Activated naive CD8-positive, alpha-beta T cell treated with anti-CD3 and anti-CD28 coated beads, Interleukin-2, amount 50 U/mL, for 24 hours (primary cell): ENCODE measurements at regions not wholly inside any gene's neighbourhood (a gene's known extent, or its start where the extent isn't known, plus 50 kb on each side); places are given as distances from the start of the nearest gene placed in this dataset.

Experiments used
- ATAC-seq: fragments of 150-1000 bp; cut with Tn5 transposase; one replicate; pipeline ENCODE4 v1.10.0; 2021
- DNase-seq: peaks from one replicate; pipeline ENCODE4 v3.0.0; 2021
- H3K27ac Mint-ChIP-seq: one replicate; pipeline ENCODE4 v1.8.0; 2021; ENCODE audit warnings: mild to moderate bottlenecking, mixed read lengths
- H3K27me3 Mint-ChIP-seq: one replicate; pipeline ENCODE4 v1.8.0; 2021; ENCODE audit warnings: mixed read lengths
- H3K36me3 Mint-ChIP-seq: one replicate; pipeline ENCODE4 v1.8.0; 2021; ENCODE audit warnings: low read depth, mixed read lengths
- H3K4me1 Mint-ChIP-seq: one replicate; pipeline ENCODE4 v1.8.0; 2021; ENCODE audit warnings: mixed read lengths
- H3K4me3 Mint-ChIP-seq: one replicate; pipeline ENCODE4 v1.8.0; 2021; ENCODE audit warnings: mild to moderate bottlenecking, moderate library complexity, mixed read lengths
- H3K9me3 Mint-ChIP-seq: one replicate; pipeline ENCODE4 v1.8.0; 2021; ENCODE audit warnings: mixed read lengths

DNA sequence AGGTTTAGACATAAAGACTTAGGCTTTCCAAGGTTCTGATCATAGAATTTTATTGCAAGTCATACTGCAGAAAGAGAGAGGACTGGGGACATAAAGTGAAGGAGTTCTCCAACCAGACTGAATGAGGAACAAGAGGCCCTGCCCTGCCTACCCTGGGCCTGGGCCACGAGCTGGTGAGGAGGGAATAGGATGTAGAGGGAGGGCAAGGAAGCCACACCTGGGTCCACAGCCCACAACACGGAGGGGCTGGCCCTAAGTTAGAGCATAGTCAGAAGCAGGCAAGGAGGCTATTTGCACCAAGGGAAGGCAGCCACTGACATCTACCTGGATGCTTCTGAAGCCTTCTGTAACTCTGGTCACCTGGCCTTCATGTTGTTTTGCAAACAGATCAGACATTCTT lies 82.2 kb upstream of the CXCL12 start:
- ATAC-seq (no peak), DNase-seq (no peak)
- Mint-ChIP-seq H3K4me1 (no peaks in the 10 kb centered on the region), H3K27me3 (peaks cover 6% of the 10 kb centered on the region), H3K4me3 (no peak overlapping the region), H3K9me3 (no peaks in the 10 kb centered on the region), H3K27ac (no peak overlapping the region), H3K36me3 (no peaks in the 10 kb centered on the region)

DNA sequence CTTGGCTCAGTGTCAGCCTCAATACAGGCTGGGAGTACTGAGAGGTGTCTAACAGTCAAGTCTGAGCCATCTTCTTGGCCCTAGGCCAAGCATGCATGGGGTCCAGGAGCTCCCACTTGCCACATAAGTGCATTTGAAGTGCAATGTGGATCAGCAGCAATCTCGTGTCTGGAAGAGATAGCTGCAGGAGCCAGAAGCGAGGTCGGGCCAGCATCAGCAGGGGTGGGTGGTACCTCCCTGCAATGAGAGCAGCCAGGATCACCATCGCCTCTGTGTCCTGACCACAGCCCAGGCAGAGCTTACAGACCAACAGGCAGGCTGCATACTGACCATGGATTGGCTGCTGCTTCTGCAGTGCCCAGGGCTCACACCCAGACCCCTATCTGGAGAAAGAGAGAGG lies 83.0 kb upstream of the CXCL12 start:
- Mint-ChIP-seq H3K27me3 (peaks cover 6% of the 10 kb centered on the region), H3K9me3 (no peaks in the 10 kb centered on the region), H3K27ac (no peak overlapping the region), H3K4me1 (no peaks in the 10 kb centered on the region), H3K4me3 (no peak overlapping the region), H3K36me3 (no peaks in the 10 kb centered on the region)
- ATAC-seq (no peak), DNase-seq (no peak)

- no peaks in the 10 kb centered on the region for H3K9me3 Mint-ChIP-seq
- ATAC-seq (no peak), DNase-seq (no peak)
- no peaks in the 10 kb centered on the region for H3K36me3 Mint-ChIP-seq
- no peak overlapping the region for H3K27ac Mint-ChIP-seq
- H3K4me1 Mint-ChIP-seq: no peaks in the 10 kb centered on the region
- H3K27me3 Mint-ChIP-seq: peaks cover 6% of the 10 kb centered on the region
- H3K4me3 Mint-ChIP-seq: no peak overlapping the region
These were observed 83.6 kb upstream of the CXCL12 start for GRCh38 chr10:44468525-44468924.

- H3K4me1 Mint-ChIP-seq: no peaks in the 10 kb centered on the region
- no peak for DNase-seq
- H3K9me3 Mint-ChIP-seq: no peaks in the 10 kb centered on the region
- H3K36me3 Mint-ChIP-seq: no peaks in the 10 kb centered on the region
- no peak overlapping the region for H3K27ac Mint-ChIP-seq
- peaks cover 6% of the 10 kb centered on the region for H3K27me3 Mint-ChIP-seq
- ATAC-seq: no peak
- H3K4me3 Mint-ChIP-seq: no peak overlapping the region
These were observed 84.1 kb upstream of the CXCL12 start for GRCh38 chr10:44468965-44469364.

DNA sequence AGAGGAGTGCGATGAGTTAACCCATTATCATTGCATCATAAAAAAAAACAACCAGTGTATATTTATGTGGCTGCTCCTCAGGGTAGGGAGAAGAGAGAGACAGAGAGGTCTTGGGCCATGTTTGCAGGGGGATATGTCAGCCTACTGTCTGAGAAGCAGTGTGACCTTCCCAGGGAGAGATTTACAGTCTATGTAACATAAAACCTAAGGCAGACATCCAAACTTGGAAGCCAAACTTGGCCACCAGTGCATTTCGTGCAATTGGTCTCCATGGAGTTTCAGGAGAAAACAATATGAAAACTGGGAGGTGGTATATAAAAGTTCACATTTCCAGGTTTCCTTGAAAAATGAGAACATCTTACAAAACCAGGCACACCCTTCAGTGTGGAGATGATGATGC lies 85.9 kb upstream of the CXCL12 start:
- ATAC-seq (no peak), DNase-seq (no peak)
- H3K27me3 Mint-ChIP-seq: peaks cover 6% of the 10 kb centered on the region
- no peak overlapping the region for H3K27ac Mint-ChIP-seq
- no peak overlapping the region for H3K4me3 Mint-ChIP-seq
- no peaks in the 10 kb centered on the region for H3K4me1 Mint-ChIP-seq
- H3K9me3 Mint-ChIP-seq: no peaks in the 10 kb centered on the region
- H3K36me3 Mint-ChIP-seq: no peaks in the 10 kb centered on the region

DNA sequence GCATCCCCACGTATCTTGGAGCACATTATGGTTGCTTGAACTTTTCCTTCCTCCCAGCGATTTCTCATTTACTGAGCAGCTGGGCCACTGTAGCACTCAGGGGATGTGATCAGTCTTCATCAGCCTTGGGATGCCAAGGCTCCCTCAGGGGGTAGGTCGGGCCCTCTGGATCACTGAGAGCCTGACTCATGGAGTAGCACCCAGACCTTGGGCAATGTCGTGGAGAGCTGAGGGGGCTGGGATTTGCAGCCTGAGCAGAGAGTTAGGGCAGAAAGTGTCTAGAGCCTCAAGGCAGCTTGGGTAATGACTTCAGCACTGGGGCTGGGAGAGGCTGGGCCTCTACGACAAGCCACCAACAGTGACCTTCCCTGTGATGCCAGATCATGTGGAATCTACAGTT lies 86.5 kb upstream of the CXCL12 start:
- H3K4me1 Mint-ChIP-seq: no peaks in the 10 kb centered on the region
- no peak overlapping the region for H3K4me3 Mint-ChIP-seq
- DNase-seq (no peak), ATAC-seq (no peak)
- H3K36me3 Mint-ChIP-seq: no peaks in the 10 kb centered on the region
- H3K27me3 Mint-ChIP-seq: peaks cover 5% of the 10 kb centered on the region
- H3K9me3 Mint-ChIP-seq: no peaks in the 10 kb centered on the region
- no peak overlapping the region for H3K27ac Mint-ChIP-seq

GRCh38 chr10:44473146-44473545 lies 88.2 kb upstream of the CXCL12 start:
- Mint-ChIP-seq H3K27me3 (no peaks in the 10 kb centered on the region), H3K36me3 (no peaks in the 10 kb centered on the region), H3K9me3 (no peaks in the 10 kb centered on the region)

DNA sequence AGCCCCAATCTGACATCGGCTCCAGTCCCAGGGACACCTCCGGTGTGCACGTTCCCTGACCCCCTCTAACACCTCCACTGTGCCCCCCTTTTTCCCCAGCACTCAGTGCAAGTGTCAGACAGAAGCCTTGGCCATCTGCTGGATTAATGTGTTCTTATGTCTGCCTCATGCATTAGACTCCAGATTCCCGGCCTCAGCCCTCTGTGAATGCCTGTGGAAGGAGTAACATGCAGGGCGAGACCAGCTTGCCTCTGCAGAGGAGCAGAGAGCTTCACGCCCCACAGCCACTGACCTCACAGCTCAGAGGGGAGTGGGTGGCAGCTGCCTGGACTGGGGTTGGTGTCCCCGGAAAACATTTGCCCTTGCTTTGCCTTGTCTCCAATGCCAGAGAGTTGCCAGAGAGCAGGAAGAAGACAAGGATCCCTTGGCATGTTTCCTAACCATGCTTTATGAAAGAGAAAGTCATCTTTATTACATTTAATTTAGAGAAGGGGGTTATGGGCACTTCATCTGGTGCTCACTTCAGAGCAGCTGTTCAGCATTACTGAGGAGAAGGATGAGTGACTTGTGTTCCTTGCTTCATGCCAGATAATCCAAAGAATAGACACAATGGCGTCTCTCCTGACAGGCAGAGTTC lies 91.6 kb upstream of the CXCL12 start:
- Mint-ChIP-seq H3K27me3 (no peaks in the 10 kb centered on the region), H3K36me3 (no peaks in the 10 kb centered on the region), H3K4me1 (no peaks in the 10 kb centered on the region), H3K9me3 (peaks cover 2% of the 10 kb centered on the region), H3K27ac (no peak overlapping the region), H3K4me3 (no peak overlapping the region)
- DNase-seq (no peak), ATAC-seq (no peak)

More at GRCh38 chr10:44473146-44473545, 88.2 kb upstream of the CXCL12 start:
- Mint-ChIP-seq H3K4me3 (no peak overlapping the region), H3K27ac (no peak overlapping the region), H3K4me1 (no peaks in the 10 kb centered on the region)
- no peak for DNase-seq
- no peak for ATAC-seq

- H3K36me3 Mint-ChIP-seq: no peaks in the 10 kb centered on the region
These were observed 92.1 kb upstream of the CXCL12 start for GRCh38 chr10:44477046-44477425.

DNA sequence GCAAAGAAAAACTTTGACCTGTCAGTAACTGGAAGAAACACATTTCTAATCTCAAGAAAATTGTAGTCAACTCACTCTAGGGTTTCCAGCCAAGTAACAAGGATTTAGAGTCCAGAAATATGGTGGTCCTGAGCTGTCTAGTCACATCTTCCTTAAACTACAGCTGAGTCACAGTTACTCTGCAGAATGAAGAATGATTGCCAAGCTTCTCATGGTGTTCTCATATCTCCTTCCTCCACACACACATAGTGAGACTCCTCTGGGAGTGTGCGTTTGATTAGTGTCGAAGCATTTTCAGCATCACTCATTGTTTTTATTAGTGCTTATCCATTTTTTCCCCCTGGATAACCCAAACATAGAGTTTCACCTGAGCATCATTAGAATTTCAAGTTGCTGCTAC lies 93.1 kb upstream of the CXCL12 start:
- peaks cover 8% of the 10 kb centered on the region for H3K9me3 Mint-ChIP-seq
- no peak for ATAC-seq
- no peak overlapping the region for H3K4me3 Mint-ChIP-seq
- DNase-seq: no peak
- no peaks in the 10 kb centered on the region for H3K27me3 Mint-ChIP-seq
- H3K36me3 Mint-ChIP-seq: no peaks in the 10 kb centered on the region
- no peak overlapping the region for H3K27ac Mint-ChIP-seq
- H3K4me1 Mint-ChIP-seq: no peaks in the 10 kb centered on the region

More at GRCh38 chr10:44477046-44477425, 92.1 kb upstream of the CXCL12 start:
- H3K27ac Mint-ChIP-seq: no peak overlapping the region
- no peak for DNase-seq
- H3K9me3 Mint-ChIP-seq: peaks cover 4% of the 10 kb centered on the region
- no peak for ATAC-seq
- H3K27me3 Mint-ChIP-seq: no peaks in the 10 kb centered on the region
- H3K4me3 Mint-ChIP-seq: no peak overlapping the region
- no peaks in the 10 kb centered on the region for H3K4me1 Mint-ChIP-seq

- Mint-ChIP-seq H3K4me3 (no peak overlapping the region), H3K4me1 (no peaks in the 10 kb centered on the region), H3K27ac (no peak overlapping the region), H3K36me3 (no peaks in the 10 kb centered on the region), H3K27me3 (no peaks in the 10 kb centered on the region), H3K9me3 (peaks cover 8% of the 10 kb centered on the region)
- ATAC-seq (no peak), DNase-seq (no peak)
These were observed 94.2 kb upstream of the CXCL12 start for GRCh38 chr10:44478876-44479705.

GRCh38 chr10:44492678-44493077 lies 107.8 kb upstream of the CXCL12 start:
- Mint-ChIP-seq H3K27ac (no peak overlapping the region), H3K4me1 (no peaks in the 10 kb centered on the region), H3K27me3 (peaks cover 5% of the 10 kb centered on the region), H3K36me3 (no peaks in the 10 kb centered on the region), H3K9me3 (peaks cover 11% of the 10 kb centered on the region), H3K4me3 (no peak overlapping the region)
- ATAC-seq (no peak), DNase-seq (no peak)

GRCh38 chr10:44498222-44498621 lies 113.3 kb upstream of the CXCL12 start:
- no peak for DNase-seq
- no peak for ATAC-seq
- H3K27me3 Mint-ChIP-seq: no peaks in the 10 kb centered on the region
- peaks cover 9% of the 10 kb centered on the region for H3K9me3 Mint-ChIP-seq
- no peaks in the 10 kb centered on the region for H3K4me1 Mint-ChIP-seq
- no peak overlapping the region for H3K4me3 Mint-ChIP-seq
- H3K36me3 Mint-ChIP-seq: no peaks in the 10 kb centered on the region
- H3K27ac Mint-ChIP-seq: no peak overlapping the region

GRCh38 chr10:44500451-44500850 lies 115.6 kb upstream of the CXCL12 start:
- DNase-seq: no peak
- H3K27ac Mint-ChIP-seq: no peak overlapping the region
- no peaks in the 10 kb centered on the region for H3K4me1 Mint-ChIP-seq
- ATAC-seq: no peak
- no peak overlapping the region for H3K4me3 Mint-ChIP-seq
- H3K36me3 Mint-ChIP-seq: no peaks in the 10 kb centered on the region
- H3K9me3 Mint-ChIP-seq: peaks cover 12% of the 10 kb centered on the region
- no peaks in the 10 kb centered on the region for H3K27me3 Mint-ChIP-seq

- no peak overlapping the region for H3K27ac Mint-ChIP-seq
- H3K27me3 Mint-ChIP-seq: no peaks in the 10 kb centered on the region
- no peak for ATAC-seq
- peaks cover 13% of the 10 kb centered on the region for H3K9me3 Mint-ChIP-seq
- no peaks in the 10 kb centered on the region for H3K36me3 Mint-ChIP-seq
- H3K4me1 Mint-ChIP-seq: no peaks in the 10 kb centered on the region
- no peak for DNase-seq
- H3K4me3 Mint-ChIP-seq: no peak overlapping the region
These were observed 121.5 kb upstream of the CXCL12 start for GRCh38 chr10:44506386-44506785.
